ENCODE measurements at regions not wholly inside any gene's neighbourhood (a gene's known extent, or its start where the extent isn't known, plus 50 kb on each side); places are given as distances from the start of the nearest gene placed in this dataset.

DNA sequence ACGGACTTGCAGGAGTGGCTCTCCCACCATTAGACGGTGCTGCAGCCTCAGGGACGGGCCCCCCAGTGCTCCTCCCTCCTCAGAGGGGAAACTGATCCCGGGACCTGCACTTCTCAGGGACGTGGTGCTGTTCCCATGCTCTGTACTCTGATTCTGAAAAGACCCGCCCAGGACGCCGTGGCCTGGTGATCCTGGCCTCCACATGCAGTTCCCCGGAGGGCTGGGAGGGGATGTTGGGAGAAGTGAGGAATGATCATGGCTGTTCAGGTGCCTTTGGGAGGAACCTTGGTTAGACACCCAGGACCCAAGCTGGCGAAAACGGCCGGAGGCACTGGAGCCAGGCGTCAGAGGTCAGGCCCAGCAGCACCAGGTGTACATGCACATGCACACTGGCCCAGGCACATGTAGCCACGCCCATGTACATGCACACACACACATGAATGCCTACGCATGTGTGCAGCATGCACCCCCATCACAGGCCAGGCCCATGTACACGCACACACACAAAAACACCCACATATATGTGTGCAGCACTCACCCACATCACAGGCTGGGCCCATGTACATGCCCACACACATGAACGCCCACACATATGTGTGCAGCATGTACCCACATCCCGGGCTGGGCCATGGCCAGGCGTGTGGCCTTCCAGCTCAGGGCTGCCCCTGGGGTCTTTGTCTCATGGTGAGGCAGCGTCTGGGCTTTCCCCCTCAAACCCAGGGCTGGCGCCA is 52.6 kb upstream of the DACT2 start:
- H3K27ac Mint-ChIP-seq (ENCODE audit: unreplicated experiment) = no peak overlapping the region
- BruUV-seq (replicated peaks) = no TSS peak
- DNase-seq = no peak
- H3K9me3 Mint-ChIP-seq (ENCODE audit: low read depth, unreplicated experiment) = no peaks in the 10 kb centered on the region
- peaks cover 4% of the 10 kb centered on the region for H3K4me1 Mint-ChIP-seq (ENCODE audit: low read depth, unreplicated experiment)
- intact Hi-C loops (cut with micrococcal nuclease; ENCODE audit: unreplicated experiment) = no loop called here
- CTCF ChIA-PET = no interaction called here
- H3K4me3 Mint-ChIP-seq (ENCODE audit: low read depth, unreplicated experiment) = no peak overlapping the region
- TF ChIP-seq, protein P1, sequence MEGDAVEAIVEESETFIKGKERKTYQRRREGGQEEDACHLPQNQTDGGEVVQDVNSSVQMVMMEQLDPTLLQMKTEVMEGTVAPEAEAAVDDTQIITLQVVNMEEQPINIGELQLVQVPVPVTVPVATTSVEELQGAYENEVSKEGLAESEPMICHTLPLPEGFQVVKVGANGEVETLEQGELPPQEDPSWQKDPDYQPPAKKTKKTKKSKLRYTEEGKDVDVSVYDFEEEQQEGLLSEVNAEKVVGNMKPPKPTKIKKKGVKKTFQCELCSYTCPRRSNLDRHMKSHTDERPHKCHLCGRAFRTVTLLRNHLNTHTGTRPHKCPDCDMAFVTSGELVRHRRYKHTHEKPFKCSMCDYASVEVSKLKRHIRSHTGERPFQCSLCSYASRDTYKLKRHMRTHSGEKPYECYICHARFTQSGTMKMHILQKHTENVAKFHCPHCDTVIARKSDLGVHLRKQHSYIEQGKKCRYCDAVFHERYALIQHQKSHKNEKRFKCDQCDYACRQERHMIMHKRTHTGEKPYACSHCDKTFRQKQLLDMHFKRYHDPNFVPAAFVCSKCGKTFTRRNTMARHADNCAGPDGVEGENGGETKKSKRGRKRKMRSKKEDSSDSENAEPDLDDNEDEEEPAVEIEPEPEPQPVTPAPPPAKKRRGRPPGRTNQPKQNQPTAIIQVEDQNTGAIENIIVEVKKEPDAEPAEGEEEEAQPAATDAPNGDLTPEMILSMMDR (IDR thresholded peaks at IDR 0.05; ENCODE audit: unreplicated experiment) = no peak
- no peaks in the 10 kb centered on the region for H3K27me3 Mint-ChIP-seq (ENCODE audit: unreplicated experiment)
- no peaks in the 10 kb centered on the region for H3K36me3 Mint-ChIP-seq (ENCODE audit: insufficient read depth, unreplicated experiment)

DNA sequence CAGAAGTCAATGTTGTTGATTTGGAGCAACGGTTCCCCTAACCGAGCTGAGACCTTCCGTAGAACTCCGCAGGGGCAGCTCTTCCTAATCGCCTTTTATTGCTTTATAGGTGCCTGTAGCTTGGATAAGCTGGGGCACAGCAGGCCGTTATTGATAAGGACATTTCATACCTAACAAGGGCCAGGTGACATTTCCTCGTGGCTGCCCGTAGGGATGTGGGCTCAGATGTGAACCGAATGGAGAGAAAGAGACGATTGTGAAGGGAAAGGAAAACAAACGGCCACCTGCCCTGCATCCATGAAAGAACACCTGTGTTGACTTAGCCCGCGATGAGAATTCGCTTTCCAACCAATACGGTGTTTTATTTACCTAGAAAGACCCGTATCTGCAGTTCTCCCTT is 53.3 kb upstream of the DACT2 start:
- intact Hi-C loops (cut with micrococcal nuclease; ENCODE audit: unreplicated experiment) = no loop called here
- BruUV-seq (replicated peaks) = no TSS peak
- TF ChIP-seq, protein P1 (IDR thresholded peaks at IDR 0.05; ENCODE audit: unreplicated experiment) = no peak
- no peaks in the 10 kb centered on the region for H3K36me3 Mint-ChIP-seq (ENCODE audit: insufficient read depth, unreplicated experiment)
- no peak overlapping the region for H3K4me3 Mint-ChIP-seq (ENCODE audit: low read depth, unreplicated experiment)
- no peak for DNase-seq
- peaks cover 11% of the 10 kb centered on the region for H3K4me1 Mint-ChIP-seq (ENCODE audit: low read depth, unreplicated experiment)
- peaks cover 5% of the 10 kb centered on the region for H3K9me3 Mint-ChIP-seq (ENCODE audit: low read depth, unreplicated experiment)
- H3K27me3 Mint-ChIP-seq (ENCODE audit: unreplicated experiment) = no peaks in the 10 kb centered on the region
- no peak overlapping the region for H3K27ac Mint-ChIP-seq (ENCODE audit: unreplicated experiment)
- CTCF ChIA-PET = no interaction called here

DNA sequence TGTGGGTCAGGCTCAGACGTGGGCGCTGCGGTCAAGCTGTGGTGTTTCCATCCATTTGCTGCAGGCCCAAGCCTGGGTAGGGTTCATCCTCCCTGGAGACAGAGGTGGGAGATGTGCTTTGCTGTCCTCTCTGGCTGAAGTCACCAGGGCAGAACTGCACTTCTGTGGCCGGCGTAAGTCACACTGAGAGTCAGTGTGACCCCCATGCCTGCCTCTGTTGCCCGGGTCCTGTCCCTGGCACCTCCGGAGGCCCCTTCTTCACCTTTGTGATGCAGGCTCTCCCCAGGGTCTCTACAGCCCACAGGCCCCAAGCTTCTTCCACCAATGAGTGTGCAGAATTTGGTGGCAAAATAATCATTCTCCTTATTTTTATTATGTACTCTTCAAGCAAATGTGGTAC is 53.8 kb upstream of the DACT2 start:
- DNase-seq = no peak
- TF ChIP-seq, protein P1 (IDR thresholded peaks at IDR 0.05; ENCODE audit: unreplicated experiment) = no peak
- peaks cover 6% of the 10 kb centered on the region for H3K9me3 Mint-ChIP-seq (ENCODE audit: low read depth, unreplicated experiment)
- H3K27me3 Mint-ChIP-seq (ENCODE audit: unreplicated experiment) = no peaks in the 10 kb centered on the region
- no peak overlapping the region for H3K27ac Mint-ChIP-seq (ENCODE audit: unreplicated experiment)
- CTCF ChIA-PET = no interaction called here
- no TSS peak for BruUV-seq (replicated peaks)
- no peak overlapping the region for H3K4me3 Mint-ChIP-seq (ENCODE audit: low read depth, unreplicated experiment)
- H3K4me1 Mint-ChIP-seq (ENCODE audit: low read depth, unreplicated experiment) = peaks cover 11% of the 10 kb centered on the region
- peaks cover 3% of the 10 kb centered on the region for H3K36me3 Mint-ChIP-seq (ENCODE audit: insufficient read depth, unreplicated experiment)
- intact Hi-C loops (cut with micrococcal nuclease; ENCODE audit: unreplicated experiment) = no loop called here

DNA sequence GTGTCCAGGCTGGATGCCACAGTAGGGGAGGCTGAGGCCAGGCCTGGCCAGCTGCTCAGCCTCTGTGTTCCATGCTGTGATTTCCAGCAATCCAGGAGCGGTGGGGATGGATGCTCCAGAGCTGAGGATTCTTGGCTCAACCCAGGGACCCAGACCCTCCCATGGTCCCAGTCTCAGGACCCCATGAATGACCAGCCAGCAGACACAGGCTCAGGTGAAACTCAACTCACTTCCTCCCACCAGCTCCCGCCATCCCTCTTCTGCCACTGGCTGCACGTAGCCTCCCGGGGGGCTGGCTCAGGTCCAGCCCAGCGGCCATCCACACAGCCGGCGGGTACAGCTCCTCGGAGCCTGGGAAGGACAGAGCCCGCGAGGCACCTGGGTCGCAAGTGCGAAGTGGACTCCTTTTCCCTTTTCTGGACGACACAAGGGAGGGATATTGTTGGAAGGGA is 54.5 kb upstream of the DACT2 start:
- DNase-seq = no peak
- H3K36me3 Mint-ChIP-seq (ENCODE audit: insufficient read depth, unreplicated experiment) = peaks cover 3% of the 10 kb centered on the region
- no peak overlapping the region for H3K4me3 Mint-ChIP-seq (ENCODE audit: low read depth, unreplicated experiment)
- no TSS peak for BruUV-seq (replicated peaks)
- TF ChIP-seq, protein P1 (IDR thresholded peaks at IDR 0.05; ENCODE audit: unreplicated experiment) = no peak
- intact Hi-C loops (cut with micrococcal nuclease; ENCODE audit: unreplicated experiment) = no loop called here
- CTCF ChIA-PET = no interaction called here
- H3K27me3 Mint-ChIP-seq (ENCODE audit: unreplicated experiment) = no peaks in the 10 kb centered on the region
- no peak overlapping the region for H3K27ac Mint-ChIP-seq (ENCODE audit: unreplicated experiment)
- peaks cover 11% of the 10 kb centered on the region for H3K4me1 Mint-ChIP-seq (ENCODE audit: low read depth, unreplicated experiment)
- H3K9me3 Mint-ChIP-seq (ENCODE audit: low read depth, unreplicated experiment) = peaks cover 6% of the 10 kb centered on the region
